Memory B cell (primary cell): ENCODE measurements at regions not wholly inside any gene's neighbourhood (a gene's known extent, or its start where the extent isn't known, plus 50 kb on each side); places are given as distances from the start of the nearest gene placed in this dataset.

Experiments
- ATAC-seq: fragments of 150-1000 bp; cut with Tn5 transposase; 2 replicates; pipeline ENCODE4 v1.10.0; 2021; ENCODE audit warnings: low read depth, mild to moderate bottlenecking, moderate library complexity
- DNase-seq, 2 donors: peaks; one replicate each; pipeline ENCODE4 v3.0.0; 2022; ENCODE audit warnings: low spot score in 2 of 2
- H3K27ac Mint-ChIP-seq: one replicate; pipeline ENCODE4 v1.8.0; 2022; ENCODE audit warnings: mild to moderate bottlenecking, moderate library complexity, mixed read lengths
- H3K27me3 Mint-ChIP-seq: one replicate; pipeline ENCODE4 v1.8.0; 2022; ENCODE audit warnings: mixed read lengths
- H3K36me3 Mint-ChIP-seq: one replicate; pipeline ENCODE4 v1.8.0; 2022; ENCODE audit warnings: mild to moderate bottlenecking, mixed read lengths
- H3K4me1 Mint-ChIP-seq: one replicate; pipeline ENCODE4 v1.8.0; 2022; ENCODE audit warnings: mixed read lengths
- H3K4me3 Mint-ChIP-seq: one replicate; pipeline ENCODE4 v1.8.0; 2022; ENCODE audit warnings: mild to moderate bottlenecking, moderate library complexity, mixed read lengths
- H3K9me3 Mint-ChIP-seq: one replicate; pipeline ENCODE4 v1.8.0; 2022; ENCODE audit warnings: mixed read lengths

GRCh38 chr4:63728480-63729177 lies 680.6 kb downstream of the TECRL start:
- ATAC-seq: no peak
- no peaks in the 10 kb centered on the region for H3K27me3 Mint-ChIP-seq
- DNase-seq: no peak
- H3K27ac Mint-ChIP-seq: no peak overlapping the region
- no peaks in the 10 kb centered on the region for H3K4me1 Mint-ChIP-seq
- peaks cover 4% of the 10 kb centered on the region for H3K9me3 Mint-ChIP-seq
- no peak overlapping the region for H3K4me3 Mint-ChIP-seq
- no peaks in the 10 kb centered on the region for H3K36me3 Mint-ChIP-seq

- Mint-ChIP-seq H3K27ac (no peak overlapping the region), H3K36me3 (no peaks in the 10 kb centered on the region), H3K4me1 (no peaks in the 10 kb centered on the region), H3K4me3 (no peak overlapping the region), H3K9me3 (peaks cover 2% of the 10 kb centered on the region), H3K27me3 (no peaks in the 10 kb centered on the region)
- DNase-seq (no peak), ATAC-seq (no peak)
Observed at GRCh38 chr4:63717384-63717783, 691.9 kb downstream of the TECRL start.

GRCh38 chr4:63708661-63709060 lies 700.6 kb downstream of the TECRL start:
- ATAC-seq: no peak
- H3K9me3 Mint-ChIP-seq: no peaks in the 10 kb centered on the region
- DNase-seq: no peak
- no peak overlapping the region for H3K27ac Mint-ChIP-seq
- no peaks in the 10 kb centered on the region for H3K27me3 Mint-ChIP-seq
- H3K4me1 Mint-ChIP-seq: no peaks in the 10 kb centered on the region
- no peaks in the 10 kb centered on the region for H3K36me3 Mint-ChIP-seq
- H3K4me3 Mint-ChIP-seq: no peak overlapping the region

DNA sequence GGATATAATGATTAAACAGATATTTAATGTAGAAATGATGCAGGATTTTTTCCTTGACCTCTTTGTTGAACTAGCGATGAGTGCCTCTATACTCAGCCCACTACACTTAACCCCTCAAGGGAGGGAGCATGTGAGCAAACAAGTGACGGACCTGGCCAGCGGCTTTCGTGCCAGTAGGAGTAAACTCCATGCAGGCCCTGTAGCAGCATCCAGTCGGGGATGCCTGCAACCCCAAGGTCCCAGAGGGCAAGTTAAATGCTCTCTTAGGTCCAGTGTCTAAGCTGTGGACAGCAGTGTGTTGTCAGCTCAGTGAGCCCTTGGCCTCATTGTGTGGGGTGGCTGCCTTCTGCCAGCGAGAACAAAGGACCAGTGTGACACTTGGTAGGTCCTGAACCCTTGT lies 708.7 kb downstream of the TECRL start:
- ATAC-seq (no peak), DNase-seq (no peak)
- no peaks in the 10 kb centered on the region for H3K27me3 Mint-ChIP-seq
- H3K9me3 Mint-ChIP-seq: peaks cover 3% of the 10 kb centered on the region
- no peaks in the 10 kb centered on the region for H3K36me3 Mint-ChIP-seq
- no peak overlapping the region for H3K27ac Mint-ChIP-seq
- H3K4me1 Mint-ChIP-seq: no peaks in the 10 kb centered on the region
- no peak overlapping the region for H3K4me3 Mint-ChIP-seq

GRCh38 chr4:63693321-63693720 lies 715.9 kb downstream of the TECRL start:
- Mint-ChIP-seq H3K36me3 (no peaks in the 10 kb centered on the region), H3K27ac (no peak overlapping the region), H3K4me1 (no peaks in the 10 kb centered on the region), H3K27me3 (no peaks in the 10 kb centered on the region), H3K4me3 (no peak overlapping the region), H3K9me3 (peaks cover 8% of the 10 kb centered on the region)
- DNase-seq (no peak), ATAC-seq (no peak)

GRCh38 chr4:63678358-63678931 lies 730.8 kb downstream of the TECRL start:
- H3K36me3 Mint-ChIP-seq: no peaks in the 10 kb centered on the region
- no peaks in the 10 kb centered on the region for H3K27me3 Mint-ChIP-seq
- H3K27ac Mint-ChIP-seq: no peak overlapping the region
- H3K4me3 Mint-ChIP-seq: no peak overlapping the region
- no peak for DNase-seq
- no peaks in the 10 kb centered on the region for H3K4me1 Mint-ChIP-seq
- no peak for ATAC-seq
- H3K9me3 Mint-ChIP-seq: no peaks in the 10 kb centered on the region

DNA sequence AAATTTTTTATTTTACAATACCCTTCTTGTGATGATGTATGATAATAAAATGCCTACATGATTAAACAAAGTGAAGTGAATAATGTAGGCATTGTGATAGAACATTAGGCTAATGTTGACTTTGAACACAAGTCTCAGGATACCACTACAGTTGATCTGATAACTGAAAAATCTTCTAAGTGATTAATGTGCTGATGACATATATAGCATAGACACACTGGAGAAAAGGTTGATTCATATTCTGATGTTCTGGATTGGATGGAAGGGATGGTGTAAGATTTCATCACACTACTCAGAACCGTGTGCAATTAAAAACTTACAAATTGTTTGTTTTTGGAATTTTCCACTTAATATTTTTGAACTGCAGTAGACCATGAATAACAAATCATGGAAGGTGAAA lies 738.5 kb downstream of the TECRL start:
- Mint-ChIP-seq H3K9me3 (peaks cover 6% of the 10 kb centered on the region), H3K4me3 (no peak overlapping the region), H3K4me1 (no peaks in the 10 kb centered on the region), H3K36me3 (no peaks in the 10 kb centered on the region), H3K27ac (no peak overlapping the region), H3K27me3 (no peaks in the 10 kb centered on the region)
- ATAC-seq (no peak), DNase-seq (no peak)

DNA sequence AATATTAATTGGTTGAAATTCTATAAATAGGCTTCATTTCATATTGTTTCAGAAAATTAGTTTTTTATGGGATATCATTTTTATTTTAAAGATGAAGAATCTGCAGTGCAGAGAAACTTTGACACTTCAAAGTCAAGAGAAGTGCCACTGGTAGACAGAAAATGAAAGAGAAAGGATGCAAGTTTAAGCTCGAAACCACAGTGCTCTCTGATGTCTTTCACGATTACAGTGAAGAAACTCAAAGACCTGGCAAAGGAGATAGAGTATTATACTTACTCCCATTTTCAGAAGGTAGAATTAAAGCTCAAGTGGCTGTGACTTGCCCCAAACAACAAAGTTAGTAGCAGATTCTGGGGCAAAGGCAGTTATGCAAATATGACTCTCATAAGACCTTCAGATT lies 745.4 kb downstream of the TECRL start:
- ATAC-seq (no peak), DNase-seq (no peak)
- Mint-ChIP-seq H3K27me3 (no peaks in the 10 kb centered on the region), H3K36me3 (no peaks in the 10 kb centered on the region), H3K27ac (no peak overlapping the region), H3K9me3 (peaks cover 8% of the 10 kb centered on the region), H3K4me1 (no peaks in the 10 kb centered on the region), H3K4me3 (no peak overlapping the region)

- Mint-ChIP-seq H3K9me3 (no peaks in the 10 kb centered on the region), H3K4me1 (no peaks in the 10 kb centered on the region), H3K27me3 (no peaks in the 10 kb centered on the region), H3K4me3 (no peak overlapping the region), H3K27ac (no peak overlapping the region), H3K36me3 (no peaks in the 10 kb centered on the region)
- ATAC-seq (no peak), DNase-seq (no peak)
Observed at GRCh38 chr4:63644396-63644795, 764.9 kb downstream of the TECRL start.

DNA sequence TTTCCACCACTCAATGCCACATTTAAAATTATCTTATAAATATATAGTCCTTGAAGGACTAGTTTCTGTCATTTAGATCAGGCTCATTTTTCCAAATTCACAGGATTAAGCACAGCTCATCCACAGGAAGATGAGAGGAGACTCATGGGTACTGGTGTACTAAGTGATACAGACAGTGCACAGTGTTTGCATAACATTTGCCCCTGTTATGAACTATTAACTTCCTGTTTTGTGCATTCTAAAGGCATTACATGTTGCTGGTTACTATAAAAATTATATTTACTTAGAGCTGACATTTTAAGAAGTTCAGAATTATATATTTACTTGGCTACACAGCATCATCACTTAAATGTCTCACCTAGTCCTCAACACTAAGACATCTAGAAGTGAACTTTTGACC lies 772.0 kb downstream of the TECRL start:
- H3K4me1 Mint-ChIP-seq: no peaks in the 10 kb centered on the region
- no peak for ATAC-seq
- H3K36me3 Mint-ChIP-seq: no peaks in the 10 kb centered on the region
- no peak for DNase-seq
- peaks cover 7% of the 10 kb centered on the region for H3K9me3 Mint-ChIP-seq
- H3K27ac Mint-ChIP-seq: no peak overlapping the region
- no peak overlapping the region for H3K4me3 Mint-ChIP-seq
- H3K27me3 Mint-ChIP-seq: no peaks in the 10 kb centered on the region

DNA sequence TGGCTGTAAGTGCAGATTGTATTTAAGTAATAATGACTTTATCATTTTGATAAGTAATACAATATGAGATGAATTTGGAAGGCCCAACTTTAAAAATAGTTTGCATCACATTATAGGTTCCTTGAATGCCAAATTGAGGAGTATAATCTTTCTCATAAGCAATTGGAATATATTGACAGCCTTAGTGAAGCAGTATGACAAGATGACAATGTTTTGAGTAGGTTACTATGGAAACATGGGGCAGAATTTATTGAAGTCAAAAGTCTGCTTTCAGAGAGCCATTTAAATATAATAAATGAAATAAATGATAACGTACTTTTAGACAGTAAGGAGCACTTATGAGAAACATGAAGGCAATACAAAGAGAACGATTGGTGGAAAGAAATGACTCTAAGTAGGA lies 776.4 kb downstream of the TECRL start:
- no peak for ATAC-seq
- Mint-ChIP-seq H3K36me3 (no peaks in the 10 kb centered on the region), H3K4me3 (no peak overlapping the region), H3K27ac (no peak overlapping the region), H3K4me1 (no peaks in the 10 kb centered on the region), H3K9me3 (peaks cover 12% of the 10 kb centered on the region), H3K27me3 (no peaks in the 10 kb centered on the region)
- no peak for DNase-seq

DNA sequence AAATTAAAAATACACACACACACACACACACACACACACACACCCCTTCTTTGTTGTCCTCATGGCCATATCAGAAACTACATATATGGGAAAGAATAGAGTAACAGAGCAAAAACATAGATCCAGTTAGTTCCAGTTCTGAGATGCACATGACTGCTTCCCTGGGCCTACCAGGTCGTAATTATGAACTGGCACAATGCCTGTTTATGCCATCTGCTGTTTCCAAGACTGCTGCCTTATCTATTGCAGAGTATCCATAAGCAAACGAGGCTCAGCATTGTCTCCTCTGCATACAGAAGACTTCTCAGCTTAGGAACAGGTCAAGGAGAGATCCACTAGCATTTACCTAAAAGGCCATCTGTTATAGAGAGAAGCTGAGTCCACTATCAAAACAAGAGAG lies 789.0 kb downstream of the TECRL start:
- H3K9me3 Mint-ChIP-seq: no peaks in the 10 kb centered on the region
- H3K4me1 Mint-ChIP-seq: no peaks in the 10 kb centered on the region
- H3K4me3 Mint-ChIP-seq: no peak overlapping the region
- ATAC-seq: no peak
- no peak overlapping the region for H3K27ac Mint-ChIP-seq
- no peaks in the 10 kb centered on the region for H3K36me3 Mint-ChIP-seq
- no peaks in the 10 kb centered on the region for H3K27me3 Mint-ChIP-seq
- no peak for DNase-seq

- no peak for ATAC-seq
Observed at GRCh38 chr4:63619771-63620170, 789.5 kb downstream of the TECRL start.

DNA sequence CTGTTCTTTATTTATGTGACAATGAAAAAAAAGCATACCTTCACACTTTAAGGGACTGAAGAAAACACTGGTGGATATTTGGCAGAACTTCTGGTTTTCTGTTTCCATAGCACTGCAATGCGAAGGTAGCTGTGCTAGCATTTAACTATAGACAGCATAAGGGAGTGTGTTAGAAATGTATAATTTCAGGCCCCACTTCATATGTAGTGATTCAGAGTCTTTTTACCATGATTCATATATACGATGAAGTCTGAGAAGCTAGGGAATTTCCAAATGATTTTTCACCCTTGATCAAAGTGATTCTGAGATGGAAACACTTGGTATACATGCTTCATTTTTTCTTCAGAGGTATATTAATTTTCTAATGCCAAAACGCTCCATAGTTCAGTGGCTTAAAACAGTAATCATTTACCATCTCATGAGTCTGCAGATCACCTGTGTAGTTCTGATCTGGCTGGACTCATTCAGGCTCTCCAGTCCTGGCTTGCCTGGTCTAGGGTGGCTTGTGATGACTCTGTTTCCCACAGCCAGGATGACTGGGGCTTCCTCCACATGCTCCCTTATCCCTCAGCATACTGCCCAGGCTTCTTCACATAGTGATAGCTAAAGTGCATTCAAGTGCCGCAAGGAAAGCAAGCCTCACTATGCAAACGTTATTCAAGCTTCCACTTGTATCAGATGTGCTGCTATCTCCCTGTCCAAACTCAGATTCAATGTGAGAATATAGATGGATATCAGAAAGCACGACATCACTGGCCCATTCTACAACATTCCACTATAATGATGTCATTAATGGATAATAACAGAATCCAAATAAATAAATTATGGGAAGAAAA lies 790.1 kb downstream of the TECRL start:
- H3K36me3 Mint-ChIP-seq: no peaks in the 10 kb centered on the region
- H3K27me3 Mint-ChIP-seq: no peaks in the 10 kb centered on the region
- no peak overlapping the region for H3K27ac Mint-ChIP-seq
- H3K4me3 Mint-ChIP-seq: no peak overlapping the region
- no peaks in the 10 kb centered on the region for H3K9me3 Mint-ChIP-seq
- no peaks in the 10 kb centered on the region for H3K4me1 Mint-ChIP-seq
- ATAC-seq (no peak), DNase-seq (no peak)

More at GRCh38 chr4:63619771-63620170, 789.5 kb downstream of the TECRL start:
- no peak overlapping the region for H3K4me3 Mint-ChIP-seq
- no peaks in the 10 kb centered on the region for H3K9me3 Mint-ChIP-seq
- DNase-seq: no peak
- H3K27me3 Mint-ChIP-seq: no peaks in the 10 kb centered on the region
- no peak overlapping the region for H3K27ac Mint-ChIP-seq
- no peaks in the 10 kb centered on the region for H3K4me1 Mint-ChIP-seq
- no peaks in the 10 kb centered on the region for H3K36me3 Mint-ChIP-seq
